GM21825 (cell line): ENCODE measurements at regions not wholly inside any gene's neighbourhood (a gene's known extent, or its start where the extent isn't known, plus 50 kb on each side); places are given as distances from the start of the nearest gene placed in this dataset.
"Not testable (repeated sequence)": the region's sequence is repeated elsewhere in the genome, so short reads cannot be mapped to it uniquely, and the experiment has no call there.

ENCODE experiments used
- ATAC-seq: cut with Tn5 transposase; IDR thresholded peaks from one replicate; pipeline ENCODE4 v1.9.1; 2021; ENCODE audit warnings: mild to moderate bottlenecking, moderate library complexity; ENCODE audit not compliant: unreplicated experiment

GRCh38 chr1:197985351-197985750 lies 68.2 kb downstream of the LHX9 start:
- ATAC-seq: no peak

DNA sequence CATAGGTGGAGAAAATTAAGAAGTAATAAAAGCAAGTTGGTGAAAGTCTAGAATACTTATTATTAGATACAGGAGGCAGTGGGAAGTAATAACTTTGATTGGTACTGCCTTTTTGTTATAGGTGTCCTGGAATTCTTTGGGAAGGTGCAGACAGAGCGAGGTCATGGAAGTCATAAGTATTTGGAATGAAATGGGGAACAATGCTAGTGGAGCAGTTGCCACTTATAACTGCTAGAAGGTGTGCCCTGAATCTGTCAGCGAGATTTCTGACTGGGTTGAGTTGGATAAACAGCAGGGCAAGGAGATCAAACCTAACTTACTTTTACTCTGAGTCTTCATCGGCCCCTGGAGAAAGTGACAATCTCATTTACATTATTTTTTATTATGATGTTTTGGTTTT lies 69.6 kb downstream of the LHX9 start:
- no peak for ATAC-seq

DNA sequence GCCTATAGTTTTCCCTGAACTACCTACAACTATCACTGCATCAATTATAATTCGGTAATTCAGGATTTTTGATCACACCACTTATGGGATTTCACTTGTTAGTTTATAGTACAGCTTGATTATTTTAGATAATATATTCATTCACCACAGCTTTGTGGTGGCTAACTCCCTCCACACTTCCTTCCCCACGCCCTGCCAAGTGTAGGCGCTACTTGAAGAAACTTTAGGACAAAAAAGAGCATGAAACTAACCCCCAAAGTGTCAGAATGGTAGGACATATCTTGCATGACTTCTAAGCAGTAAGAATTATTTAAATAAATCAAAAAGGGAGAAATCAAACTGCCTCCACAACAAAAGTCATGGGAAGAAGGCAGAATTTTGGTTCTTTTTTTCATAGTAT lies 70.1 kb downstream of the LHX9 start:
- no peak for ATAC-seq

- not testable (repeated sequence) for ATAC-seq
Measured at GRCh38 chr1:197988581-197988980, 71.4 kb downstream of the LHX9 start.

DNA sequence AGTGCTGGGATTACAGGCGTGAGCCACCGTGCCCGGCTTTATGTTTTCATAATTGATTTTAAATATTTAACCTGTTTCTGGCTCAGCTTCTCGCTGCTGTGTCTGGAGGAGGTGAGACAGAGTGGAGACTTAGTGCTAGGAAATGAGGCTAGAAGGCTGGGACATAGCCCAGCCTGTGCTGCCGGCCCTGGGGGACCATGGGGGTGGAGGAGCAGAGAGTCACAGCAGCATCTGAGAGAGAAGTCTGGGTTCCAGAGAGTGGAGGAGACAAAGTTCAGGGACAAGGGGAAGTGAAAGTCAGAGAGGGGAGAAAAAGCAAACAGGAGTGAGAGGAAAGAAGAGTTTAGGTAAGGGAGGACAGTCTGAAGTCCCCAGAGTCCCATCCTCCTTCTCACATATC lies 71.9 kb downstream of the LHX9 start:
- ATAC-seq: no peak

DNA sequence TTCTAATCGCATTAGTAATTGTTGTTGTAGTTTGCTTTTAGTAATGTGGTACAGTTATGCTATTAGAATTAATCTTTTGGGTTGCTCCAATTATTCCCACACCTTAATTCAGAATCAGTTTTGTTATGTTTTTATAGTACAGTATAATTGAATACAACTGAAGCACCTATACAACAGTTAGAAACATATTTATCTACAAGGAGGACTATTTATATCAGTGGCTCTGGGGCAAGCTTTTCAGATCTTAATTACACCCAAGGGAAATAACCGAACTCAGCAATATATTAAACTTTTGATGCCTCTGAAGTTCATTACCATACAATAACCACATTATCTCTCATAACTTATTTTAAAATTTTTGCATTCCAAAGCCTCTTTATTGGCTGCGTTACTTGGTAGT lies 74.4 kb downstream of the LHX9 start:
- no peak for ATAC-seq

DNA sequence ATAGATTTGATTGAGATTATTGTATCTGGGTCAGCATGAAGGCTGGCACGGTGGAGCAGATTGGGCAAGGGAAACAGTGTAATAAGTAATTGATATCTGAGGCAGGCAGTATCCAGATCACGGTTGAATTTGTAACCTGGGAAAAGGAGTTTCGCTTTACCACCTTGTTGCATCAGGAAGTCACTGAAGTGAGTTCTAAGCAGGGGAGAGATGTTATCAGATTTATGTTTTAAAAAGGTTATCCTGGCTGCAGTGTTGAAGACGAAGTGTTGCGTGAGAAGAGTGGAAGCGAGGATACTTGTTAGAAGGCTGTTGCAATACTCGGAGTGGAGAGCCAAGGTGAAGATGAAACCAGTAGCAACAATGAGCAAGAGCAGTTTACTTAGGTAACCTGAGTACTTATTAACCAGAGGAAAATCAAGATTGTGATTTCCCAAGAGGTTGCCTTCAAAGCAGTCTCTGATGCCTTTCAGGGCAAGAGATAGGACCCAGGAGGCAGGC lies 77.8 kb downstream of the LHX9 start:
- no peak for ATAC-seq

DNA sequence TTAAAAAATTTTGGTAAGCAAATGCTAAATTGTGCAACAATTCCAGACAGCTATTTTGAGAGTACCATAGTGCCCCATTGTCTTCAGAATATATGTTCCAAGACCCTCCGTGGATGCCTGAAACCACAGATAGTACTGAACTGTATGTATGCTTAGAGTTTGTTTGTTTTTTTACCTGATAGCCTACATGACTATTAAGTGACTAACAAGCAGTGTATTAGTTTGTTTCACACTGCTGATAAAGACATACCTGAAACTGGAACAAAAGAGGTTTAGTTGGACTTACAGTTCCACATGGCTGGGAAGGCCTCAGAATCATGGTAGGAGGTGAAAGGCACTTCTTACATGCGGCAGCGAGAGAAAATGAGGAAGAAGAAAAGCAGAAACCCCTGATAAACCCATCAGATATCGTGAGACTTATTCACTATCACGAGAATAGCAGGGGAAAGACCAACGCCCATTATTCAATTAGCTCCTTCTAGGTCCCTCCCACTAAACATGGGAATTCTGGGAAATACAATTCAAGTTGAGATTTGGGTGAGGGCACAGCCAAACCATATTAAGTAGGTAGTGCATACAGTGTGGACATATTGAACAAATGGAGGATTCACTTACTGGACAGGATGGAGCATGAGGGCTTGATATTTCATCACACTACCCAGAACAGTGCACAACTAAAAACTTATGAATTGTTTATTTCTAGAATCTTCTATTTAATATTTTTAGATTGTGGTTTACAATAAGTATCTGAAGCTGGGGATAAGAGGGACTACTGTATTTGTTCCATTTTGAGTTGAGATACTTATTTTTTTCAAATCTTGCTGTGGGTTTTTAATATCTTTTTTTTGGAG lies 78.5 kb downstream of the LHX9 start:
- no peak for ATAC-seq

DNA sequence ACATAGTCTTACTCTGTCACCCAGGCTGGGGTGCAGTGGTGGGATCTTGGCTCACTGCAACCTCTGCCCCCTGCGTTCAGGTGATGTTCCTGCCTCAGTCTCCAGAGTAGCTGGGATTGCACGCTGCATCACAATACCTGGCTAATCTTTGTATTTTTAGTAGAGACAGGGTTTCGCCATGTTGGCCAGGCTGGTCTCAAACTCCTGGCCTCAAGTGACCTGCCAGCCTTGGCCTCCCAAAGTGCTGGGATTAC lies 79.0 kb downstream of the LHX9 start:
- not testable (repeated sequence) for ATAC-seq

DNA sequence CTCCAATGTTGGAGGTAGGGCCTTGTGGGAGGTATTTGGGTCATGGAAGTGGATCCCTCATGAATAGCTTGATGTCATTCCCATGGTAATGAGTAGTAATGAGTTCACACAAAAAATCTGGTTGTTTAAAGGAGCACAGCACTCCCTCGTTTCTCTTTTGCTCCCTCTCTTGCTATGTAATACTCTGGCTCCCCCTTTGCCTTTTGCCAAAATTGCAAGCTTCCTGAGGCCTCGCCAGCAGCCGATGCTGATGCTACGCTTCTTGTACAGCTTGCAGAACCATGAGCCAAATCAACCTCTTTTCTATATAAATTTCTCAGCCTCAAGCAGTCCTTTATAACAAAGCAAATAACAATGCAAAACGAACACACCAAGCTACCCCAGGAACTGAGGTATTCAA lies 80.9 kb downstream of the LHX9 start:
- ATAC-seq: no peak

- no peak for ATAC-seq
Measured at GRCh38 chr1:198001776-198002408, 84.7 kb downstream of the LHX9 start.

DNA sequence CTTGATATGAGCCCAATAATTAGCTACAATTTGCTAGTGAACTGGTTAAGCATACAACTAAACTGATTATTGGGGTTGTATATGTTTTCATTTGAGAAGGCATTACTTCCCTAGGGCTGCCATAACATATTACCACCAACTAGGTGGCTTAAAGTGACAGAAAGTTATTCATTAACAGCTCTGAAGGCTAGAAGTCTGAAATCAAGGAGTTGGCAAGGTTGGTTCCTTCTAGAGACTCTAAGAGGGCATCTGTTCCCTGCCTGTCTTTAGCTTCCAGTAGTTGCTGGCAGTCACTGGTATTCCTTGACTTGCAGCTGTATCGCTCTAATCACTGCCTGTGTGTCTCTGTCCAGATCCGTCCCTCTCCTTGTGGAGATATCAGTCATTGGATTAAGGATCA lies 86.3 kb downstream of the LHX9 start:
- ATAC-seq: no peak

DNA sequence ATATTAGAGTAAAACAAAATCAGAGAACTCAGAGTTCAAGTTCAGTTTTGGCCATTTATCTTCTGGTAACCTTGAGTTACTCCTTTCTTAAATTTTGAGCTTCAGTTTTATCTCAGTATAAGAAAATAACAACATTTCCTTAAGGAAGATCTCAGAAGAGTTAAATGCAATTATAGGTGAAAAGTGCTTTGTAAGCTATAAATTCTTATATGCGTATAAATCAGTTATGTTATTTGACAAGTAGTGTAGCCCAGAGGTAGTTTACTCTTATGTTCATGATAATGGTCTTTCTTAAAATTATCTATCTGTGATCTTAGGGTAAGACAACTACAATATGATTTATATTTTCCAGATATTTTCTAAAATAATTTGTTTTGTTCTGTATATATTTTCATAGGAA lies 89.8 kb downstream of the LHX9 start:
- no peak for ATAC-seq

DNA sequence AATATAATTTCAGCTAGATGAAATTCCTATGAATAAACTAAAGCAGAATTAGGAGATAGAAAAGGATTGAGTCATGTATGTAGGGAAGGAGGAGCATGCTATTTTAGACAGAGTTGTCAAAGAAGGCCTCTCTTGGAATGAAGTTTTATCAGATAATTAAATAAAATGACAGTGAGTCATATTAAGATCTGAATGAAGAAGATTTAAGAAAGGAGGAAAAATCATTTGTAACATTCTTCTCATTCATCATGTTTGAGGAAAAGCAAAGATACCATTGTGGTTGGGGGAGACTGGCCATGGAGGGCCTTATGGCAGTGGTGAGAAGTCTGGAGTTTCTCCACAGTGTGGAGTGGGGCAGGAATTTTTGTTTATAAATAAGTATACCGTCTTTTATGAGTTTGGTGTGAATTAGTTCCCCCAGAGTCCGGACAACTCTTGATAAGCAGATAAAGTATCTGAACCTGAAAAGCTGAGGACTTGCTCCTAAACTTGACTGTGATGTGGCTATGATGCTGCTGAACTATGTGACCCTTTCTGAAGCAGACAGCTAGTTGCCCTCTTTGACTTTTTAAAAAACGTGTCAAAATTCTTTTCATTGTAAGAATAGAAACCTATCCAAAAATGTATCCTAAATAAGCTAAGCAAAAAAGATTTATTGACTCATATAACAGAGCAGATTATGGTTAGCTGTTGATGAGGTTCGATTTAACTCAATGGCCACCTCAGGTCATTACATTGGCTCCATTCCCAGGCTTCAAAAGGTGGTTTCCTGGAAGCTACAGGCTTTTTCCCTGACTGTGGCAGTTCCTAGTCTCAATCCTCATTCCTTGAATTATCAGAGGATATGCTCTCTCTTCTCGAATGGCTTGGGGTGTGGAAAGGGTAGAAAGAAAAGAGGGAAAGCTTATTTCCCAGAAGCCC lies 90.8 kb downstream of the LHX9 start:
- no peak for ATAC-seq

- no peak for ATAC-seq
Measured at GRCh38 chr1:198014355-198014754, 97.2 kb downstream of the LHX9 start.

DNA sequence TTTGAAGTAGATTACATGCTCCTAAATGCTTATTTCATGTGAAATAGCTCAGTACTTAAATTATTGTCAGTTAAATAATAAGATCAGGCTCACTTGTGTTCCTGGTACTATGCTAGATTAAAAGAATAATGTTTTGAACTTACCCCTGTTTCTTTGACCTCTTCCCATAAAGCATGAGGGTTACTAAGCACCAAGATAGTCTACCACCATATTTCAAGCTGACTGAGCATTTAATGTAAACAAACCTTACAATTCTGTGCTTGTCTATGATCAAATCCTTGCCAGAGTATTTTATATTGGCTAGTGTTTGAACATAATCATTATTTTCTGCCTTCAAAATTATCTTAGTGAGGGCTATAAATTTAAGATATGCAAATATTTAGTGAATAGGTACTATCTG lies 98.1 kb downstream of the LHX9 start:
- no peak for ATAC-seq

- ATAC-seq: no peak
Measured at GRCh38 chr1:198018529-198018928, 101.4 kb downstream of the LHX9 start.

DNA sequence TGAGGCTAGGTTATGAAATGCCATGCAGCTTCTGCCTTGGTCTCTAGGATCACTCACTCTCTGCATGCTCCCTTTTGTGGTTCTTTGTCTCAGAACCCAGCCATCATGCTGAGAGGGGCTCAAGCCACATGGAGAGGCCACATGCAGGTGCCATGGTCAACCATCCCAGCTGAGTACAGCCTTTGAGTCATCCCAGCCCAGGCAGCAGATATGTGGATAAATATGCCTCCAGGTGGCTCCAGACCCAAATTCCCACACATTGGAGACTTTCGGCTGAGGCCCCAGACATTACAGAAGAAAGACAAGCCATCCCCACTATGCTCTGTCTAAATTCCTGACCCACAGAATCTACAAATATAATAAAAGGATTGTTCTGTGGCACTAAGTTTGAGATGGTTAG lies 102.0 kb downstream of the LHX9 start:
- ATAC-seq: no peak

DNA sequence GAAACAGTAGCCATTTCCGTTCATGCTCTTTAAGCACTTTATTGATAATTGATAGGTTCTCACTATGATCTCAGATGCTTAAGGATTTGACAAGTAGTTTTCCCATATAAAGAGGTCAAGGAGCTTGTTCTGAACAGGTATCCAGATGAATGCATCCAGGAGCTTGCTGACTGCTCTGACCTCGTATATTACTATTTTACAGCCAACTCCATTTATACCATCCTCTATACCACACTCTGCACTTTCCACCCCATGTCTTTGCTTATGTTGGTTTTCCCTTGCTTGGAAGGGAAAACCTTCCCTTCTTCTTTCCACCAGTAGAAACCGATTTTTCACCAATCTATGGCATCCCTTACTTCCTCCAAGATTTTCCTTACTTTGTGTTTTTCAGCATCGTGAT lies 107.2 kb downstream of the LHX9 start:
- ATAC-seq: no peak

GRCh38 chr1:198024782-198025181 lies 107.6 kb downstream of the LHX9 start:
- no peak for ATAC-seq

DNA sequence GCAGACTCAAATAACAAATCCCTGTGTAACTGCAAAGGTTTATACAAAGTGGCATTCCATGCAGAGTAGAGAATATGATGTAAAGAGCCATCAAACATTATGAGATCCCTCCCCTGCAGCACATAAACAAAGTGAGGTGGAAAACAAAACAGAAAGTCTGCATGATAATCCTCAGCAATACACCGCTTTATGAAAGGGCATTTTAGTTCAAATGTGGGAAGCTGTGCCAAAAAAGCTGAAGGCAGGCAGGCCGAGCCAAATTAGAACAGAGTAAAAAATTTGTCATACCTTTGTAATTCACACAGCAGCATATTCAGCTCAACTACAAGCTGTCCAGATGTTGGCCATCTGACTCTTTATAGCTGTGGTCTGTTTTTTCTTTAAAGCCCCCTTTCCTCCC lies 113.5 kb downstream of the LHX9 start:
- no peak for ATAC-seq

DNA sequence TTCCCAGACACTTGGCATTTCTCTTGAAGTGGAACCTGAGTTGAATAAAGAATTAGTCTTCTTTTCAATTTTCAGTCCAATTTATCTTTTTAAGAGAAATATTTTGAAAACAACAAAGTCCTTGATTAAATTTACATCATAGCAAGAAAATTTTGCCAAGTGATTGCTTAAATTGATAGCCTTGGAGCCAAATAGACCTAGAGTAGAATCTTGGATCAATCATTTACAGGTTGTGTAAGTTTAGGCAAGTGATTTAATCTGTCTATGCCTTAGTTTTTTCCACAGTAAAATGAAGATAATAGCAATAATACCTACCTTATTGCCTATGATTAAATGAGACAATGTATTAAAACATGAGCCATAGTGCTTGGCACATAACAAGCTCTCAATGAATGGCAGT lies 113.9 kb downstream of the LHX9 start:
- no peak for ATAC-seq
